ENCODE measurements at regions not wholly inside any gene's neighbourhood (a gene's known extent, or its start where the extent isn't known, plus 50 kb on each side); places are given as distances from the start of the nearest gene placed in this dataset.

- FAIRE-seq (no peak), DNase-seq (ENCODE audit: low read depth, low spot score) (no peak)
- Histone ChIP-seq H3K4me1 (ENCODE audit: control insufficient read depth, extremely low read depth, insufficient read depth, low read length) (peaks cover 14% of the 10 kb centered on the region), H2AFZ (ENCODE audit: control insufficient read depth, low read length) (no peak overlapping the region), H3K79me2 (ENCODE audit: control insufficient read depth, insufficient read depth, low read length) (no peaks in the 10 kb centered on the region), H3K9ac (ENCODE audit: control insufficient read depth, extremely low read depth, insufficient read depth, low read length) (no peak overlapping the region), H4K20me1 (ENCODE audit: control insufficient read depth, extremely low read depth, insufficient read depth, low read length) (no peaks in the 10 kb centered on the region), H3K9me1 (ENCODE audit: control insufficient read depth, extremely low read depth, insufficient read depth, low read length) (no peaks in the 10 kb centered on the region), H3K4me2 (ENCODE audit: control insufficient read depth, extremely low read depth, insufficient read depth, low read depth, low read length) (no peak overlapping the region), H3K4me3 (ENCODE audit: control insufficient read depth in 2 of 3, extremely low read depth in 1 of 3, insufficient read depth in 2 of 3, low read depth in 1 of 3, low read length in 3 of 3) (no peak overlapping the region), H3K36me3 (ENCODE audit: control insufficient read depth in 2 of 2, extremely low read depth in 1 of 2, insufficient read depth in 2 of 2, low read length in 2 of 2) (no peaks in the 10 kb centered on the region), H3K27ac (ENCODE audit: control insufficient read depth, insufficient read depth, low read length) (no peak overlapping the region), H3K9me3 (ENCODE audit: control insufficient read depth, low read depth, low read length) (no peaks in the 10 kb centered on the region), H3K27me3 (ENCODE audit: control insufficient read depth, extremely low read depth, insufficient read depth, low read length) (no peaks in the 10 kb centered on the region)
- TF ChIP-seq CTCF (optimal IDR thresholded peaks at IDR 0.05 in 1 of 3, IDR thresholded peaks at IDR 0.05 in 1 of 3, conservative IDR thresholded peaks at IDR 0.05 in 1 of 3; ENCODE audit: extremely low read depth in 1 of 3, insufficient read depth in 2 of 3, low read length in 3 of 3) (no peak), EZH2 (IDR thresholded peaks at IDR 0.05; ENCODE audit: low read length) (no peak)
- dilution Hi-C loops (cut with MboI; ENCODE audit: extremely low pct_ligation_motif_present, low sequenced_read_pairs) = no loop called here
These were observed 102.3 kb upstream of the MAP3K1 start for GRCh38 chr5:56712895-56713591.

- FAIRE-seq (no peak), DNase-seq (ENCODE audit: low read depth, low spot score) (no peak)
- no peaks in the 10 kb centered on the region for H3K4me1 ChIP-seq (ENCODE audit: control insufficient read depth, extremely low read depth, insufficient read depth, low read length)
- no peak overlapping the region for H2AFZ ChIP-seq (ENCODE audit: control insufficient read depth, low read length)
- H3K9me3 ChIP-seq (ENCODE audit: control insufficient read depth, low read depth, low read length) = no peaks in the 10 kb centered on the region
- no peaks in the 10 kb centered on the region for H3K27me3 ChIP-seq (ENCODE audit: control insufficient read depth, extremely low read depth, insufficient read depth, low read length)
- no peaks in the 10 kb centered on the region for H3K79me2 ChIP-seq (ENCODE audit: control insufficient read depth, insufficient read depth, low read length)
- no peak overlapping the region for H3K4me3 ChIP-seq (ENCODE audit: control insufficient read depth in 2 of 3, extremely low read depth in 1 of 3, insufficient read depth in 2 of 3, low read depth in 1 of 3, low read length in 3 of 3)
- no peak overlapping the region for H3K4me2 ChIP-seq (ENCODE audit: control insufficient read depth, extremely low read depth, insufficient read depth, low read depth, low read length)
- H3K36me3 ChIP-seq (ENCODE audit: control insufficient read depth in 2 of 2, extremely low read depth in 1 of 2, insufficient read depth in 2 of 2, low read length in 2 of 2) = no peaks in the 10 kb centered on the region
- no peak for TF ChIP-seq EZH2 (IDR thresholded peaks at IDR 0.05; ENCODE audit: low read length)
- TF ChIP-seq CTCF (optimal IDR thresholded peaks at IDR 0.05 in 1 of 3, IDR thresholded peaks at IDR 0.05 in 1 of 3, conservative IDR thresholded peaks at IDR 0.05 in 1 of 3; ENCODE audit: extremely low read depth in 1 of 3, insufficient read depth in 2 of 3, low read length in 3 of 3) = no peak
- H3K9me1 ChIP-seq (ENCODE audit: control insufficient read depth, extremely low read depth, insufficient read depth, low read length) = no peaks in the 10 kb centered on the region
- H4K20me1 ChIP-seq (ENCODE audit: control insufficient read depth, extremely low read depth, insufficient read depth, low read length) = no peaks in the 10 kb centered on the region
- H3K27ac ChIP-seq (ENCODE audit: control insufficient read depth, insufficient read depth, low read length) = no peak overlapping the region
- no peak overlapping the region for H3K9ac ChIP-seq (ENCODE audit: control insufficient read depth, extremely low read depth, insufficient read depth, low read length)
- dilution Hi-C loops (cut with MboI; ENCODE audit: extremely low pct_ligation_motif_present, low sequenced_read_pairs) = no loop called here
These were observed 104.3 kb upstream of the MAP3K1 start for GRCh38 chr5:56710826-56711590.
